GM12878 (cell line): ENCODE measurements at regions not wholly inside any gene's neighbourhood (a gene's known extent, or its start where the extent isn't known, plus 50 kb on each side); places are given as distances from the start of the nearest gene placed in this dataset.

ENCODE experiments used
- ATAC-seq: fragments of 200-7000 bp; cut with Tn5 transposase; 3 replicates; pipeline ENCODE4 v1.9.1; 2020; ENCODE audit warnings: mild to moderate bottlenecking, moderate library complexity
- BruUV-seq: library from RNA; stranded (reverse); fragments of 400-500 nt; replicated peaks from 2 replicates; lab custom pipeline; 2021; lab: Mats Ljungman, UMichigan
- CTCF ChIA-PET: fragments of 300-600 bp; sonication (Branson Sonifier 250); formaldehyde crosslinking; extraction: SDS; loops from one replicate; lab custom pipeline; 2021; ENCODE audit warnings: inconsistent platforms; lab: Yijun Ruan, JAX
- POLR2A ChIA-PET: fragments of 350-600 bp; formaldehyde crosslinking; extraction: SDS; loops from one replicate; lab custom pipeline; 2021; ENCODE audit warnings: inconsistent platforms; lab: Charles Lee
- RAD21 ChIA-PET: fragments of 300-600 bp; sonication (Branson Sonifier 250); formaldehyde crosslinking; loops from one replicate; lab custom pipeline; 2023; ENCODE audit warnings: antibody characterized with exemption; ENCODE audit not compliant: unreplicated experiment; lab: Charles Lee
- SMC1A ChIA-PET: fragments of 300-600 bp; sonication (Branson Sonifier 250); formaldehyde crosslinking; loops from one replicate; lab custom pipeline; 2023; ENCODE audit not compliant: unreplicated experiment, uncharacterized antibody; lab: Charles Lee
- DNase-seq: peaks from one replicate; pipeline ENCODE4 v3.0.0-alpha.2; 2011; ENCODE audit warnings: low read depth, low spot score
- FAIRE-seq: peaks from 3 replicates; lab custom pipeline; 2011; peaks lifted over from hg19 to GRCh38; lab: Jason Lieb, UNC
- H2AFZ ChIP-seq: 2 replicates; pipeline ENCODE4 v1.6.0; 2011; ENCODE audit warnings: low read depth, low read length, control low read depth; ENCODE audit not compliant: control insufficient read depth
- H3K27ac ChIP-seq: 2 replicates; pipeline ENCODE4 v1.5.1; 2011; ENCODE audit warnings: control low read depth; ENCODE audit not compliant: control insufficient read depth, insufficient read depth
- H3K27me3 ChIP-seq, 2 experiments: replicated peaks in 1 of 2; 2 replicates each; pipeline versions ENCODE4 v1.6.0 to v1.6.1; 2011; ENCODE audit warnings: low read length in 1 of 2; ENCODE audit not compliant: control insufficient read depth in 2 of 2, insufficient read depth in 2 of 2
- H3K36me3 ChIP-seq, 2 experiments: 2 replicates each; pipeline ENCODE4 v1.5.1; 2011; ENCODE audit warnings: low read length in 1 of 2; ENCODE audit not compliant: control insufficient read depth in 2 of 2, insufficient read depth in 2 of 2
- H3K4me1 ChIP-seq: 2 replicates; pipeline ENCODE4 v1.6.1; 2011; ENCODE audit warnings: mild to moderate bottlenecking, low read length, moderate library complexity, mixed read lengths; ENCODE audit not compliant: control insufficient read depth, insufficient read depth
- H3K4me2 ChIP-seq: 2 replicates; pipeline ENCODE4 v1.6.0; 2011; ENCODE audit warnings: control low read depth; ENCODE audit not compliant: control insufficient read depth, insufficient read depth
- H3K4me3 ChIP-seq: fragments of 200-600 bp; sonication (generic); 2 replicates; pipeline ENCODE4 v1.5.1; 2016
- H3K79me2 ChIP-seq: 2 replicates; pipeline ENCODE4 v1.6.0; 2011; ENCODE audit warnings: low read length; ENCODE audit not compliant: control insufficient read depth, insufficient read depth
- H3K9ac ChIP-seq: 2 replicates; pipeline ENCODE4 v1.8.0; 2011; ENCODE audit warnings: low read length, control low read depth, mixed read lengths; ENCODE audit not compliant: control insufficient read depth, insufficient read depth
- H3K9me3 ChIP-seq: replicated peaks from 3 replicates; pipeline ENCODE4 v1.5.1; 2011; ENCODE audit warnings: mild to moderate bottlenecking, low read length; ENCODE audit not compliant: control insufficient read depth, insufficient read depth
- H4K20me1 ChIP-seq: 2 replicates; pipeline ENCODE4 v1.6.0; 2011; ENCODE audit not compliant: control insufficient read depth, insufficient read depth
- EED ChIP-seq: sonication (generic); IDR thresholded peaks from 2 replicates; pipeline ENCODE4 v1.6.1; 2016; ENCODE audit warnings: antibody characterized with exemption, low read depth
- EP300 ChIP-seq, 2 experiments: fragments of 150-350 bp in 1 of 2; IDR thresholded peaks; 2 replicates each; pipeline ENCODE4 v1.6.1; 2011 to 2012; ENCODE audit warnings: low read depth in 2 of 2, low read length in 2 of 2, borderline replicate concordance in 1 of 2, improper control_type of control experiment in 1 of 2, inconsistent platforms in 1 of 2; ENCODE audit not compliant: control insufficient read depth in 1 of 2
- KLF5 ChIP-seq: fragments of 450-650 bp; IDR thresholded peaks from 2 replicates; pipeline ENCODE4 v1.6.1; 2014; ENCODE audit warnings: mild to moderate bottlenecking; ENCODE audit not compliant: partially characterized antibody
- NFYB ChIP-seq: IDR thresholded peaks from 2 replicates; pipeline ENCODE4 v1.6.1; 2011; ENCODE audit warnings: low read depth, mild to moderate bottlenecking, low read length, improper control_type of control experiment, moderate library complexity; ENCODE audit not compliant: insufficient read depth
- PML ChIP-seq: IDR thresholded peaks from 2 replicates; pipeline ENCODE4 v1.6.1; 2012; ENCODE audit warnings: low read length, inconsistent platforms
- POLR2AphosphoS5 ChIP-seq: IDR thresholded peaks from 2 replicates; pipeline ENCODE4 v1.6.1; 2011; ENCODE audit warnings: mild to moderate bottlenecking, low read length, inconsistent platforms
- RFX5 ChIP-seq: IDR thresholded peaks from 2 replicates; pipeline ENCODE4 v1.6.1; 2011; ENCODE audit warnings: low read depth, low read length, improper control_type of control experiment
- TCF3 ChIP-seq: IDR thresholded peaks from 2 replicates; pipeline ENCODE4 v1.6.1; 2012; ENCODE audit warnings: low read depth, mild to moderate bottlenecking, low read length, borderline replicate concordance; ENCODE audit not compliant: insufficient read depth
- ZNF207 ChIP-seq: fragments of 450-650 bp; IDR thresholded peaks from 2 replicates; pipeline ENCODE4 v1.6.1; 2014; ENCODE audit warnings: antibody characterized with exemption, mild to moderate bottlenecking, borderline replicate concordance
- ZSCAN29 ChIP-seq: fragments of 450-650 bp; IDR thresholded peaks from 2 replicates; pipeline ENCODE4 v1.6.1; 2017; ENCODE audit warnings: mild to moderate bottlenecking, moderate library complexity
- WGBS: methylation state at CpG from one replicate; pipeline ENCODE4 v1.1.6; 2016; ENCODE audit warnings: low lambda C conversion rate; ENCODE audit not compliant: insufficient replicate concordance, insufficient coverage; ENCODE audit errors: missing lambda C conversion rate; 5-methylcytosine and 5-hydroxymethylcytosine counted together
- in situ Hi-C: fragments of 300-500 bp; cut with MboI; formaldehyde crosslinking; loops from 9 replicates; pipeline ENCODE4 v1.14.3; 2018; ENCODE audit warnings: mixed read lengths
- intact Hi-C: fragments of 100-400 bp; cut with micrococcal nuclease; formaldehyde crosslinking; loops from one replicate; pipeline ENCODE4 v1.14.2; 2022; ENCODE audit not compliant: unreplicated experiment
- TF ChIP-seq, protein P1 (sequence below): fragments of 450-650 bp; formaldehyde crosslinking; IDR thresholded peaks from 2 replicates; pipeline ENCODE4 v1.5.0; 2022; ENCODE audit warnings: mild to moderate bottlenecking, missing genetic modification characterization
- TF ChIP-seq, protein P2 (sequence below): fragments of 450-650 bp; IDR thresholded peaks from 2 replicates; pipeline ENCODE4 v1.6.1; 2016; ENCODE audit warnings: mild to moderate bottlenecking

DNA sequence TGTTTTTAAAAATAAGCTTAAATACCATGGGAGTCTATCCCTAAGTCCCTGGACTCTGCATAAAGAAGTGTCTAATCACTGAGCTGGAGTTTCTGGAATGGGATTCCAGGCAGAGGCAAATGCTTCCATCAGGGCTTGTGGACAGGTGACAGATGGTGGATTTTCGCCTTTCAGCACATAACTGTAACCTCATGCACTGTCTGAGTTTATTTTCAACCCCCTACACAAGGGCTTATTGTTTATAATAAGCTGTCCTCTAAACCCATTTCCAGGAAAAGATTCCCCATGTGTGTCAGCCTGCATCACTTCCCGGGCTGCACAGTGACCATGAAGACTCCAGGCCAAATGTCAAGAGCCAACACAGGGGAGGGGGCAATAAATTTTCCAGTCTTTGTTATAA, 264.0 kb downstream of the PIK3R1 start:
- ChIA-PET CTCF (interaction anchor here (0.6 to 3.7 kb wide), 5 partner anchors 18 to 193 kb away, joined by 4 to 11 read pairs (median 4); no protein-coding TSS in a partner anchor), POLR2A (no interaction called here), SMC1A (interaction anchor here (0.5 to 2.9 kb wide), 5 partner anchors 16 to 192 kb away, joined by 3 to 14 read pairs (median 3); no protein-coding TSS in a partner anchor), RAD21 (interaction anchor here (3.4 kb wide), 1 partner anchor 192 kb away, joined by 20 read pairs; no protein-coding TSS in a partner anchor)
- H3K27ac ChIP-seq = no peak overlapping the region
- H3K36me3 ChIP-seq = no peaks in the 10 kb centered on the region
- H3K4me1 ChIP-seq = peaks cover 4% of the 10 kb centered on the region; the same call in 1 of the 2 replicates
- no peak overlapping the region for H3K4me2 ChIP-seq
- H3K27me3 ChIP-seq = no peaks in the 10 kb centered on the region
- intact Hi-C loops = no loop called here
- H3K79me2 ChIP-seq = no peaks in the 10 kb centered on the region
- no peaks in the 10 kb centered on the region for H4K20me1 ChIP-seq
- TF ChIP-seq NFYB (no peak), PML (no peak), KLF5 (no peak)
- no TSS peak for BruUV-seq
- WGBS = 2% methylated on average over 2 of the region's 2 CpGs
- no peak for FAIRE-seq
- in situ Hi-C loops = no loop called here
- H3K9me3 ChIP-seq = no peaks in the 10 kb centered on the region
- no peak overlapping the region for H3K4me3 ChIP-seq
- DNase-seq = no peak
- H3K9ac ChIP-seq = no peak overlapping the region
- no peak overlapping the region for H2AFZ ChIP-seq
- ATAC-seq = no peak

DNA sequence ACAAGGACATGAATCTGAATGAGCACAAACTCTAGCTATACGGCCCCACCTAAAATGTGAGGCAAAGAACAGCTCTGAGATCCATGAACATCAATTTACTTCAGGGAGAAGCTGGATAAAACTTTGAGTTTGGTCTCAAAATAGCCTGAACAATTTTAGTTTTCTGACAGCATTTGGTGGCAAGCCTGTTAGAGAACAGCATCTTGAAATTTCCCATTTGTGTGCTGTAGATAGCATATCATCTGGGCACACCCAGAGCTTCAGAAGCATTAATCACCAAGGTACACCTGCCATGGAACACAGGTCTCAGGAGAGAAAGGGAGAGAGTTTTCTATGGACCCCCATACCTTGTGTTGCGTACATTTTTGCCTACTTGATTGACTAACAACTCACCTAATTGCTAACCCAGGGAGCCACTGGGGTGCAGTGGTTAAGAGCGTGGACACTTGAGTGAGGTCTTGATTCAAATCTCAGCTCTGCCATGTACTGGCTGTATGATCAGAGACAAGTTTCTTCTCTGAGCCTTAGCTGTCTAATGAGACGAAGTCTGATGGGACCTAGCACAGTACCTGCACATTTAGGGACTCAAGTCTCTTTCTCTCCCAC, 264.9 kb downstream of the PIK3R1 start:
- Histone ChIP-seq H3K36me3 (no peaks in the 10 kb centered on the region), H3K9ac (no peak overlapping the region), H2AFZ (no peak overlapping the region), H3K27me3 (no peaks in the 10 kb centered on the region), H3K4me2 (no peak overlapping the region), H3K27ac (no peak overlapping the region), H4K20me1 (no peaks in the 10 kb centered on the region), H3K79me2 (no peaks in the 10 kb centered on the region), H3K9me3 (no peaks in the 10 kb centered on the region), H3K4me1 (peaks cover 4% of the 10 kb centered on the region; the same call in 1 of the 2 replicates), H3K4me3 (no peak overlapping the region)
- no TSS peak for BruUV-seq
- in situ Hi-C loops (no loop called here), intact Hi-C loops (no loop called here)
- ChIA-PET RAD21 (interaction anchor here (0.6 to 3.4 kb wide), 2 partner anchors 15 to 193 kb away, joined by 3 to 20 read pairs; no protein-coding TSS in a partner anchor), CTCF (interaction anchor here (0.6 to 3.7 kb wide), 6 partner anchors 18 to 527 kb away, joined by 3 to 11 read pairs (median 4); no protein-coding TSS in a partner anchor), SMC1A (interaction anchor here (0.7 to 2.9 kb wide), 4 partner anchors 12 to 344 kb away, joined by 3 to 14 read pairs (median 3); no protein-coding TSS in a partner anchor), POLR2A (no interaction called here)
- 46% methylated on average over 4 of the region's 4 CpGs for WGBS
- no peak for FAIRE-seq
- TF ChIP-seq, protein P1, sequence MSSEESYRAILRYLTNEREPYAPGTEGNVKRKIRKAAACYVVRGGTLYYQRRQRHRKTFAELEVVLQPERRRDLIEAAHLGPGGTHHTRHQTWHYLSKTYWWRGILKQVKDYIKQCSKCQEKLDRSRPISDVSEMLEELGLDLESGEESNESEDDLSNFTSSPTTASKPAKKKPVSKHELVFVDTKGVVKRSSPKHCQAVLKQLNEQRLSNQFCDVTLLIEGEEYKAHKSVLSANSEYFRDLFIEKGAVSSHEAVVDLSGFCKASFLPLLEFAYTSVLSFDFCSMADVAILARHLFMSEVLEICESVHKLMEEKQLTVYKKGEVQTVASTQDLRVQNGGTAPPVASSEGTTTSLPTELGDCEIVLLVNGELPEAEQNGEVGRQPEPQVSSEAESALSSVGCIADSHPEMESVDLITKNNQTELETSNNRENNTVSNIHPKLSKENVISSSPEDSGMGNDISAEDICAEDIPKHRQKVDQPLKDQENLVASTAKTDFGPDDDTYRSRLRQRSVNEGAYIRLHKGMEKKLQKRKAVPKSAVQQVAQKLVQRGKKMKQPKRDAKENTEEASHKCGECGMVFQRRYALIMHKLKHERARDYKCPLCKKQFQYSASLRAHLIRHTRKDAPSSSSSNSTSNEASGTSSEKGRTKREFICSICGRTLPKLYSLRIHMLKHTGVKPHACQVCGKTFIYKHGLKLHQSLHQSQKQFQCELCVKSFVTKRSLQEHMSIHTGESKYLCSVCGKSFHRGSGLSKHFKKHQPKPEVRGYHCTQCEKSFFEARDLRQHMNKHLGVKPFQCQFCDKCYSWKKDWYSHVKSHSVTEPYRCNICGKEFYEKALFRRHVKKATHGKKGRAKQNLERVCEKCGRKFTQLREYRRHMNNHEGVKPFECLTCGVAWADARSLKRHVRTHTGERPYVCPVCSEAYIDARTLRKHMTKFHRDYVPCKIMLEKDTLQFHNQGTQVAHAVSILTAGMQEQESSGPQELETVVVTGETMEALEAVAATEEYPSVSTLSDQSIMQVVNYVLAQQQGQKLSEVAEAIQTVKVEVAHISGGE (CRISPR knock-in tag) = no peak
- TF ChIP-seq EED (no peak), EP300 (IDR thresholded peaks at IDR 0.05; ENCODE audit: borderline replicate concordance in 1 of 2, control insufficient read depth in 1 of 2, low read depth in 2 of 2, low read length in 2 of 2) (no peak), TCF3 (no peak), ZNF207 (no peak), ZSCAN29 (no peak), RFX5 (no peak), POLR2AphosphoS5 (no peak)
- TF ChIP-seq, protein P2, sequence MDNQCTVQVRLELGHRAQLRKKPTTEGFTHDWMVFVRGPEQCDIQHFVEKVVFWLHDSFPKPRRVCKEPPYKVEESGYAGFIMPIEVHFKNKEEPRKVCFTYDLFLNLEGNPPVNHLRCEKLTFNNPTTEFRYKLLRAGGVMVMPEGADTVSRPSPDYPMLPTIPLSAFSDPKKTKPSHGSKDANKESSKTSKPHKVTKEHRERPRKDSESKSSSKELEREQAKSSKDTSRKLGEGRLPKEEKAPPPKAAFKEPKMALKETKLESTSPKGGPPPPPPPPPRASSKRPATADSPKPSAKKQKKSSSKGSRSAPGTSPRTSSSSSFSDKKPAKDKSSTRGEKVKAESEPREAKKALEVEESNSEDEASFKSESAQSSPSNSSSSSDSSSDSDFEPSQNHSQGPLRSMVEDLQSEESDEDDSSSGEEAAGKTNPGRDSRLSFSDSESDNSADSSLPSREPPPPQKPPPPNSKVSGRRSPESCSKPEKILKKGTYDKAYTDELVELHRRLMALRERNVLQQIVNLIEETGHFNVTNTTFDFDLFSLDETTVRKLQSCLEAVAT = no peak
- no peak for DNase-seq
- no peak for ATAC-seq
